GM19351 (cell line): ENCODE measurements at regions not wholly inside any gene's neighbourhood (a gene's known extent, or its start where the extent isn't known, plus 50 kb on each side); places are given as distances from the start of the nearest gene placed in this dataset.

Source experiments
- ATAC-seq: cut with Tn5 transposase; IDR thresholded peaks from one replicate; pipeline ENCODE4 v1.9.1; 2021; ENCODE audit warnings: mild to moderate bottlenecking, moderate library complexity; ENCODE audit not compliant: unreplicated experiment

GRCh38 chr2:122366427-122366826, 611.0 kb downstream of the TSN start:
- no peak for ATAC-seq

GRCh38 chr2:122366969-122367645, 611.7 kb downstream of the TSN start:
- no peak for ATAC-seq

- no peak for ATAC-seq
Observed at GRCh38 chr2:122367646-122368010, 612.2 kb downstream of the TSN start.

GRCh38 chr2:122368576-122369243, 613.3 kb downstream of the TSN start:
- no peak for ATAC-seq

GRCh38 chr2:122378521-122378920, 623.1 kb downstream of the TSN start:
- no peak for ATAC-seq

GRCh38 chr2:122384768-122385333, 629.4 kb downstream of the TSN start:
- no peak for ATAC-seq

- ATAC-seq, result no peak
Observed at GRCh38 chr2:122388208-122388607, 632.8 kb downstream of the TSN start.

GRCh38 chr2:122389694-122390093, 634.2 kb downstream of the TSN start:
- no peak for ATAC-seq

GRCh38 chr2:122390406-122390805, 635.0 kb downstream of the TSN start:
- no peak for ATAC-seq

GRCh38 chr2:122391726-122392125, 636.3 kb downstream of the TSN start:
- ATAC-seq, result no peak

- ATAC-seq, result no peak
Observed at GRCh38 chr2:122395687-122396086, 640.2 kb downstream of the TSN start.

- no peak for ATAC-seq
Observed at GRCh38 chr2:122411231-122411630, 655.8 kb downstream of the TSN start.

- no peak for ATAC-seq
Observed at GRCh38 chr2:122412360-122412759, 656.9 kb downstream of the TSN start.

- no peak for ATAC-seq
Observed at GRCh38 chr2:122414902-122415301, 659.5 kb downstream of the TSN start.

GRCh38 chr2:122417114-122417513, 661.7 kb downstream of the TSN start:
- no peak for ATAC-seq

GRCh38 chr2:122421775-122422174, 666.3 kb downstream of the TSN start:
- no peak for ATAC-seq

GRCh38 chr2:122422384-122422991, 667.0 kb downstream of the TSN start:
- ATAC-seq, result no peak

- no peak for ATAC-seq
Observed at GRCh38 chr2:122423934-122424333, 668.5 kb downstream of the TSN start.

GRCh38 chr2:122433123-122433754, 677.8 kb downstream of the TSN start:
- no peak for ATAC-seq

- ATAC-seq, result no peak
Observed at GRCh38 chr2:122445003-122445402, 689.6 kb downstream of the TSN start.

- no peak for ATAC-seq
Observed at GRCh38 chr2:122446761-122447160, 691.3 kb downstream of the TSN start.

GRCh38 chr2:122447237-122447636, 691.8 kb downstream of the TSN start:
- no peak for ATAC-seq
